ENCODE measurements at regions not wholly inside any gene's neighbourhood (a gene's known extent, or its start where the extent isn't known, plus 50 kb on each side); places are given as distances from the start of the nearest gene placed in this dataset.

DNA sequence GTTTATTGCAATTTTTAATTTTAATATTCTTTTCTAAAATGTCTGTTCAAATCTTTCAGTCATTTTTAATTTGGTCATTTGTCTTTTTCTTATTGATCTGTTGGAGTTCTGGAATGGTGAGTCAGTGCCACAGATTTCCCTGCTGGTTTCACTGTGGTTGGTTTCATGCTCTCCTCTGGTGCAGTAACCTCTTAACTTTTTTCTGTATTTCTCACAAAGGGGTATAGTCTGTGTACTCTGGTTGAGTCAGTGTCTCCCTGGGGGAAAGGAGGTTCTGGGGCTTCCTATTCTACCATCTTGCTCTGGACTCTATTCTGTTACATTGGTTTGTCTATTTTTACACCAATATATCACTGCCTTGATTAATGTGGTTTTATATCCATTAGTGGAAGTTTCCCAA lies 178.8 kb downstream of the CSNK1G3 start (continued):
- no peak for TF ChIP-seq TCF12 (IDR thresholded peaks at IDR 0.05; ENCODE audit: low read depth, low read length)

DNA sequence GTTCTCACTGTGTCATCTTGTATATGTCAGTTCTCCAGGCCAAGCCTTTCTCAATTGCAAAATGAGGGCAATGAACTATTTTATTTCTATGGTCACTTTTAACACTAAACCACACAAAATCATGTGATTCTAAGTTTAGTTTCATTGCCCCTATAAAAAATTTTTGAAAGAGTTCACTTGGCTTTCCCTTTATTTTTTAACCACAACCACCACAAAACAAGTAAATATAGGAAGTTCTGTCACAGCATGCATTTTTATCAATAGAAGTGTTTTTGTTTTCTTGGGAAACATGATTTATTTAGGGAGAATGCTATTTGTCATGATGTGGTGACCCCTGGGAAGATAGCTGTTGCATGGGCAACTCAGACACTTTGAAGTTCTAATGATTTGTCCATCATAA lies 169.1 kb downstream of the CSNK1G3 start:
- Histone ChIP-seq H3K36me3 (ENCODE audit: control insufficient read depth in 2 of 4, insufficient read depth in 4 of 4, low read length in 3 of 4) (no peaks in the 10 kb centered on the region; a peak in 1 of 8 replicates), H4K20me1 (replicated peaks in 1 of 2; ENCODE audit: control insufficient read depth in 1 of 2, insufficient read depth in 2 of 2, low read length in 2 of 2) (no peaks in the 10 kb centered on the region), H3K23me2 (ENCODE audit: low read depth, low read length) (no peaks in the 10 kb centered on the region), H3K27ac (ENCODE audit: low read depth, low read length) (no peak overlapping the region), H3K79me2 (ENCODE audit: control insufficient read depth in 1 of 2, insufficient read depth in 2 of 2, low read length in 2 of 2) (no peaks in the 10 kb centered on the region), H3K9me3 (ENCODE audit: insufficient read depth in 2 of 2, low read depth in 1 of 2, low read length in 1 of 2) (peaks cover 5 to 14% of the 10 kb centered on the region in 2 experiments; a peak in 3 of 4 replicates), H3K4ac (replicated peaks; ENCODE audit: insufficient read length, low read depth, low read length) (no peak overlapping the region), H3K4me1 (replicated peaks in 1 of 4; ENCODE audit: control insufficient read depth in 3 of 4, insufficient read depth in 4 of 4, low read length in 3 of 4) (no peaks in the 10 kb centered on the region), H2BK20ac (ENCODE audit: low read length) (no peak overlapping the region), H3K4me3 (ENCODE audit: extremely low read depth in 1 of 4, insufficient read depth in 2 of 4, low read depth in 3 of 4, low read length in 4 of 4) (no peak overlapping the region), H4K5ac (ENCODE audit: insufficient read length, low read depth, low read length) (no peak overlapping the region), H2BK15ac (ENCODE audit: low read length) (no peak overlapping the region), H2AK5ac (ENCODE audit: low read depth, low read length) (no peak overlapping the region), H2BK12ac (ENCODE audit: low read depth, low read length) (no peak overlapping the region), H2BK120ac (replicated peaks; ENCODE audit: low read depth, low read length) (no peak overlapping the region), H3K23ac (ENCODE audit: insufficient read length) (no peak overlapping the region), H3K9ac (replicated peaks in 1 of 4; ENCODE audit: extremely low read depth in 1 of 4, low read depth in 3 of 4, low read length in 3 of 4) (no peak overlapping the region), H3K18ac (ENCODE audit: extremely low read depth, low read length) (no peak overlapping the region), H3K27me3 (replicated peaks in 1 of 4; ENCODE audit: control insufficient read depth in 3 of 4, extremely low read depth in 1 of 4, insufficient read depth in 3 of 4, low read length in 3 of 4) (peaks cover 0 to 1% (median 0%) of the 10 kb centered on the region in 4 experiments; a peak in 1 of 7 replicates), H2AFZ (ENCODE audit: low read length) (no peak overlapping the region), H4K91ac (replicated peaks; ENCODE audit: insufficient read length, low read length) (no peak overlapping the region), H3K4me2 (ENCODE audit: insufficient read depth in 1 of 2, low read depth in 2 of 2, low read length in 2 of 2) (no peak overlapping the region), H2BK5ac (ENCODE audit: low read depth, low read length) (no peak overlapping the region), H3K79me1 (ENCODE audit: low read depth, low read length) (no peaks in the 10 kb centered on the region), H4K8ac (ENCODE audit: extremely low read depth, insufficient read depth, low read length) (no peak overlapping the region), H3K56ac (replicated peaks; ENCODE audit: insufficient read length, low read depth, low read length) (no peak overlapping the region), H3K14ac (ENCODE audit: insufficient read length) (no peak overlapping the region)
- CTCF ChIA-PET (ENCODE audit: partially characterized antibody), result no interaction called here
- POLR2A ChIA-PET (ENCODE audit: partially characterized antibody), result no interaction called here
- no peak for DNase-seq (ENCODE audit: low read depth in 1 of 2, low spot score in 2 of 2)
- no peak for FAIRE-seq
- no peak for TF ChIP-seq SIN3A (conservative IDR thresholded peaks at IDR 0.05 in 1 of 2, IDR thresholded peaks at IDR 0.05 in 1 of 2; ENCODE audit: low read depth in 1 of 2, low read length in 2 of 2)
- TF ChIP-seq RBBP5 (IDR thresholded peaks at IDR 0.05; ENCODE audit: borderline replicate concordance, low read depth, low read length), result no peak
- TF ChIP-seq BACH1 (IDR thresholded peaks at IDR 0.05; ENCODE audit: low read length), result no peak
- TF ChIP-seq, protein P1, sequence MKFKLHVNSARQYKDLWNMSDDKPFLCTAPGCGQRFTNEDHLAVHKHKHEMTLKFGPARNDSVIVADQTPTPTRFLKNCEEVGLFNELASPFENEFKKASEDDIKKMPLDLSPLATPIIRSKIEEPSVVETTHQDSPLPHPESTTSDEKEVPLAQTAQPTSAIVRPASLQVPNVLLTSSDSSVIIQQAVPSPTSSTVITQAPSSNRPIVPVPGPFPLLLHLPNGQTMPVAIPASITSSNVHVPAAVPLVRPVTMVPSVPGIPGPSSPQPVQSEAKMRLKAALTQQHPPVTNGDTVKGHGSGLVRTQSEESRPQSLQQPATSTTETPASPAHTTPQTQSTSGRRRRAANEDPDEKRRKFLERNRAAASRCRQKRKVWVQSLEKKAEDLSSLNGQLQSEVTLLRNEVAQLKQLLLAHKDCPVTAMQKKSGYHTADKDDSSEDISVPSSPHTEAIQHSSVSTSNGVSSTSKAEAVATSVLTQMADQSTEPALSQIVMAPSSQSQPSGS (IDR thresholded peaks at IDR 0.05; ENCODE audit: low read length), result no peak
- TF ChIP-seq FOSL1 (IDR thresholded peaks at IDR 0.05; ENCODE audit: insufficient read depth, low read depth, low read length), result no peak
- no peak for TF ChIP-seq KDM5A (IDR thresholded peaks at IDR 0.05; ENCODE audit: low read length)
- no peak for TF ChIP-seq ASH2L (IDR thresholded peaks at IDR 0.05; ENCODE audit: low read length)
- no peak for TF ChIP-seq CHD1 (IDR thresholded peaks at IDR 0.05; ENCODE audit: low read depth, low read length)
- TF ChIP-seq, protein P2, sequence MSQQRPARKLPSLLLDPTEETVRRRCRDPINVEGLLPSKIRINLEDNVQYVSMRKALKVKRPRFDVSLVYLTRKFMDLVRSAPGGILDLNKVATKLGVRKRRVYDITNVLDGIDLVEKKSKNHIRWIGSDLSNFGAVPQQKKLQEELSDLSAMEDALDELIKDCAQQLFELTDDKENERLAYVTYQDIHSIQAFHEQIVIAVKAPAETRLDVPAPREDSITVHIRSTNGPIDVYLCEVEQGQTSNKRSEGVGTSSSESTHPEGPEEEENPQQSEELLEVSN (IDR thresholded peaks at IDR 0.05), result no peak
- no peak for TF ChIP-seq HDAC2 (IDR thresholded peaks at IDR 0.05; ENCODE audit: borderline replicate concordance in 1 of 2, low read depth in 2 of 2, low read length in 2 of 2)

Measured in H1 (cell line).